H9 (cell line): ENCODE measurements at regions not wholly inside any gene's neighbourhood (a gene's known extent, or its start where the extent isn't known, plus 50 kb on each side); places are given as distances from the start of the nearest gene placed in this dataset.

Experiments
- DNase-seq: peaks from one replicate; pipeline ENCODE4 v3.0.0-alpha.2; 2017
- H2AFZ ChIP-seq: one replicate; pipeline ENCODE4 v1.6.1; 2013; ENCODE audit warnings: mild to moderate bottlenecking, low read length, control low read depth, moderate library complexity
- H2AK5ac ChIP-seq: 2 replicates; pipeline ENCODE4 v1.6.1; 2013; ENCODE audit warnings: low read length, control low read depth, mixed read lengths; ENCODE audit not compliant: insufficient read length
- H2BK120ac ChIP-seq: one replicate; pipeline ENCODE4 v1.6.1; 2013; ENCODE audit warnings: low read depth, mild to moderate bottlenecking, low read length, control low read depth, inconsistent platforms; ENCODE audit not compliant: poor library complexity, severe bottlenecking
- H2BK12ac ChIP-seq: 2 replicates; pipeline ENCODE4 v1.6.1; 2013; ENCODE audit warnings: low read length, control low read depth, mixed read lengths, low read depth; ENCODE audit not compliant: insufficient read length
- H2BK15ac ChIP-seq: 2 replicates; pipeline ENCODE4 v1.6.1; 2013; ENCODE audit warnings: low read depth, low read length, control low read depth
- H2BK20ac ChIP-seq: one replicate; pipeline ENCODE4 v1.6.1; 2013; ENCODE audit warnings: low read depth, mild to moderate bottlenecking, low read length, control low read depth, inconsistent platforms; ENCODE audit not compliant: poor library complexity, severe bottlenecking
- H2BK5ac ChIP-seq: 2 replicates; pipeline ENCODE4 v1.6.1; 2013; ENCODE audit warnings: low read length, control low read depth, mixed read lengths; ENCODE audit not compliant: insufficient read length
- H3K14ac ChIP-seq: 2 replicates; pipeline ENCODE4 v1.6.1; 2013; ENCODE audit warnings: low read length, control low read depth; ENCODE audit not compliant: insufficient read depth
- H3K18ac ChIP-seq: 2 replicates; pipeline ENCODE4 v1.6.1; 2013; ENCODE audit warnings: low read depth, mild to moderate bottlenecking, mixed read lengths, low read length, control low read depth; ENCODE audit not compliant: insufficient read length
- H3K23ac ChIP-seq: 2 replicates; pipeline ENCODE4 v1.6.1; 2013; ENCODE audit warnings: low read length, control low read depth, mixed read lengths, low read depth; ENCODE audit not compliant: insufficient read length
- H3K23me2 ChIP-seq: 2 replicates; pipeline ENCODE4 v1.6.1; 2013; ENCODE audit warnings: low read depth, mild to moderate bottlenecking, mixed read lengths, low read length, control low read depth; ENCODE audit not compliant: insufficient read length, poor library complexity, severe bottlenecking
- H3K27ac ChIP-seq: 2 replicates; pipeline ENCODE4 v1.5.1; 2013; ENCODE audit warnings: low read length, control low read depth, mixed read lengths, low read depth; ENCODE audit not compliant: insufficient read length
- H3K27me3 ChIP-seq: 2 replicates; pipeline ENCODE4 v1.6.1; 2013; ENCODE audit warnings: low read length, control low read depth, inconsistent platforms; ENCODE audit not compliant: insufficient read depth
- H3K4ac ChIP-seq: 2 replicates; pipeline ENCODE4 v1.6.1; 2013; ENCODE audit warnings: low read depth, mild to moderate bottlenecking, control low read depth, inconsistent platforms, low read length, moderate library complexity
- H3K4me1 ChIP-seq: 2 replicates; pipeline ENCODE4 v1.6.1; 2013; ENCODE audit warnings: low read length, control low read depth, inconsistent platforms; ENCODE audit not compliant: insufficient read depth
- H3K4me2 ChIP-seq: 2 replicates; pipeline ENCODE4 v1.6.1; 2013; ENCODE audit warnings: low read length, control low read depth, mixed read lengths; ENCODE audit not compliant: insufficient read length, insufficient read depth
- H3K56ac ChIP-seq: 2 replicates; pipeline ENCODE4 v1.6.1; 2013; ENCODE audit warnings: low read depth, mild to moderate bottlenecking, mixed read lengths, low read length, control low read depth; ENCODE audit not compliant: insufficient read length
- H3K79me1 ChIP-seq: 2 replicates; pipeline ENCODE4 v1.6.1; 2013; ENCODE audit warnings: low read depth, mild to moderate bottlenecking, moderate library complexity, low read length, control low read depth, inconsistent platforms; ENCODE audit not compliant: insufficient read depth, poor library complexity, severe bottlenecking
- H3K79me2 ChIP-seq: 2 replicates; pipeline ENCODE4 v1.6.1; 2013; ENCODE audit warnings: low read length, control low read depth, inconsistent platforms; ENCODE audit not compliant: insufficient read depth
- H3K9ac ChIP-seq: 2 replicates; pipeline ENCODE4 v1.6.1; 2013; ENCODE audit warnings: low read length, control low read depth, mixed read lengths; ENCODE audit not compliant: insufficient read length; ENCODE audit errors: extremely low read depth
- H3K9me3 ChIP-seq: one replicate; pipeline ENCODE4 v1.6.1; 2013; ENCODE audit warnings: low read depth, low read length, inconsistent platforms; ENCODE audit not compliant: control insufficient read depth
- H3T11ph ChIP-seq: one replicate; pipeline ENCODE4 v1.6.1; 2013; ENCODE audit warnings: mild to moderate bottlenecking, low read length, control low read depth, inconsistent platforms
- H4K20me1 ChIP-seq: one replicate; pipeline ENCODE4 v1.6.1; 2013; ENCODE audit not compliant: control insufficient read depth, insufficient read length, insufficient read depth
- H4K5ac ChIP-seq: 2 replicates; pipeline ENCODE4 v1.6.1; 2013; ENCODE audit warnings: low read depth, mild to moderate bottlenecking, mixed read lengths, low read length, control low read depth; ENCODE audit not compliant: insufficient read length
- H4K8ac ChIP-seq: replicated peaks from 2 replicates; pipeline ENCODE4 v1.6.1; 2013; ENCODE audit warnings: low read length, control low read depth, mixed read lengths, low read depth; ENCODE audit not compliant: insufficient read length
- H4K91ac ChIP-seq: 2 replicates; pipeline ENCODE4 v1.6.1; 2013; ENCODE audit warnings: low read depth, mild to moderate bottlenecking, moderate library complexity, mixed read lengths, low read length, control low read depth; ENCODE audit not compliant: insufficient read length
- H3K27ac Mint-ChIP-seq, 3 experiments: 2 replicates in 2 of 3; 3 replicates in 1 of 3; pipeline ENCODE4 v1.8.0; 2020 to 2021; ENCODE audit warnings: mixed read lengths in 3 of 3, mild to moderate bottlenecking in 1 of 3, moderate library complexity in 1 of 3
- H3K27me3 Mint-ChIP-seq: 2 replicates; pipeline ENCODE4 v1.8.0; 2021; ENCODE audit warnings: low read depth, mild to moderate bottlenecking, moderate library complexity, mixed read lengths
- H3K36me3 Mint-ChIP-seq, 3 experiments: 2 replicates in 2 of 3; 3 replicates in 1 of 3; pipeline ENCODE4 v1.8.0; 2020 to 2021; ENCODE audit warnings: low read depth in 3 of 3, mixed read lengths in 3 of 3; ENCODE audit not compliant: insufficient read depth in 1 of 3
- H3K4me1 Mint-ChIP-seq, 2 experiments: 2 replicates each; pipeline ENCODE4 v1.8.0; 2020; ENCODE audit warnings: mixed read lengths in 2 of 2
- H3K4me3 Mint-ChIP-seq, 2 experiments: 2 replicates in 1 of 2; 3 replicates in 1 of 2; pipeline ENCODE4 v1.8.0; 2020 to 2021; ENCODE audit warnings: mild to moderate bottlenecking in 2 of 2, mixed read lengths in 2 of 2, moderate library complexity in 1 of 2
- H3K9me3 Mint-ChIP-seq, 2 experiments: 2 replicates in 1 of 2; 3 replicates in 1 of 2; pipeline ENCODE4 v1.8.0; 2020; ENCODE audit warnings: mild to moderate bottlenecking in 2 of 2, mixed read lengths in 2 of 2, moderate library complexity in 1 of 2
- CTCF ChIP-seq: fragments of 200-600 bp; sonication (generic); conservative IDR thresholded peaks from 3 replicates; pipeline ENCODE4 v1.8.0; 2021; ENCODE audit warnings: antibody characterized with exemption, mild to moderate bottlenecking
- WGBS: extraction: QIAGEN DNeasy Blood & Tissue Kit; methylation state at CpG from one replicate; pipeline ENCODE4 v1.1.7; 2013; ENCODE audit warnings: missing lambda C conversion rate, low lambda C conversion rate, mixed read lengths; ENCODE audit not compliant: insufficient read length; ENCODE audit errors: extremely low coverage; 5-methylcytosine and 5-hydroxymethylcytosine counted together

- H3K79me1 ChIP-seq = no peaks in the 10 kb centered on the region
- H3K79me2 ChIP-seq = no peaks in the 10 kb centered on the region
- no peak overlapping the region for H2BK12ac ChIP-seq
- H3K4me1 Mint-ChIP-seq = peaks cover 0 to 4% of the 10 kb centered on the region in 2 experiments; a peak in 1 of 4 replicates
- H3K23me2 ChIP-seq = no peaks in the 10 kb centered on the region
- no peak overlapping the region for H2AK5ac ChIP-seq
- H3K36me3 Mint-ChIP-seq = no peaks in the 10 kb centered on the region
- H3K4me2 ChIP-seq = no peak overlapping the region
- H2AFZ ChIP-seq = no peak overlapping the region
- H2BK120ac ChIP-seq = no peak overlapping the region
- H3K9me3 ChIP-seq = no peaks in the 10 kb centered on the region
- H3K18ac ChIP-seq = no peak overlapping the region
- H3K23ac ChIP-seq = no peak overlapping the region
- H4K20me1 ChIP-seq = no peaks in the 10 kb centered on the region
- no peak overlapping the region for H4K5ac ChIP-seq
- H3K27ac ChIP-seq = no peak overlapping the region
- H3K4ac ChIP-seq = no peak overlapping the region
- no peak overlapping the region for H2BK20ac ChIP-seq
- no peak overlapping the region for H3K56ac ChIP-seq
- no peak for TF ChIP-seq CTCF
- H3K9me3 Mint-ChIP-seq = no peaks in the 10 kb centered on the region; a peak in 1 of 5 replicates
- H2BK15ac ChIP-seq = no peak overlapping the region
- no peak overlapping the region for H3K27ac Mint-ChIP-seq
- H3K9ac ChIP-seq = no peak overlapping the region
- no peak overlapping the region for H3K4me3 Mint-ChIP-seq
- no CpG with 5 or more reads among the region's 3 CpGs for WGBS
- no peak overlapping the region for H3T11ph ChIP-seq
- no peaks in the 10 kb centered on the region for H3K27me3 Mint-ChIP-seq
- H2BK5ac ChIP-seq = no peak overlapping the region
- H3K4me1 ChIP-seq = no peaks in the 10 kb centered on the region; the same call in 1 of the 2 replicates
- DNase-seq = no peak
- H3K27me3 ChIP-seq = no peaks in the 10 kb centered on the region
- H4K8ac ChIP-seq = no peak overlapping the region
- no peak overlapping the region for H4K91ac ChIP-seq
- no peak overlapping the region for H3K14ac ChIP-seq
Observed at GRCh38 chr9:81801190-81801589, 111.8 kb upstream of the TLE1 start.
